Upper lobe of right lung (tissue), 1 donor: ENCODE measurements at regions not wholly inside any gene's neighbourhood (a gene's known extent, or its start where the extent isn't known, plus 50 kb on each side); places are given as distances from the start of the nearest gene placed in this dataset.

Experiments used
- ATAC-seq: fragments of 200-7000 bp; cut with Tn5 transposase; one replicate; pipeline ENCODE4 v1.9.1; 2020; ENCODE audit warnings: mild to moderate bottlenecking, moderate library complexity
- DNase-seq: peaks from one replicate; pipeline ENCODE4 v3.0.0-alpha.2; 2020
- H3K27ac ChIP-seq: fragments of 200-600 bp; one replicate; pipeline ENCODE4 v1.8.0; 2022
- H3K27me3 ChIP-seq: fragments of 200-600 bp; one replicate; pipeline ENCODE4 v1.8.0; 2022; ENCODE audit warnings: mild to moderate bottlenecking
- H3K36me3 ChIP-seq: fragments of 200-600 bp; one replicate; pipeline ENCODE4 v1.8.0; 2022
- H3K4me1 ChIP-seq: fragments of 200-600 bp; one replicate; pipeline ENCODE4 v1.8.0; 2022
- H3K4me3 ChIP-seq: fragments of 200-600 bp; one replicate; pipeline ENCODE4 v1.8.0; 2022; ENCODE audit warnings: mild to moderate bottlenecking
- H3K9me3 ChIP-seq: fragments of 200-600 bp; one replicate; pipeline ENCODE4 v1.8.0; 2022
- intact Hi-C: fragments of 100-400 bp; cut with DNase I; formaldehyde crosslinking; loops from one replicate; pipeline ENCODE4 v1.11.0; 2022
- TF ChIP-seq, protein P1 (sequence below): fragments of 200-600 bp; IDR thresholded peaks from one replicate; pipeline ENCODE4 v1.8.0; 2022; ENCODE audit warnings: antibody characterized with exemption
- donor health status: DM: no; HTN: yes; CAD: no; lungs with severe emphysema.

DNA sequence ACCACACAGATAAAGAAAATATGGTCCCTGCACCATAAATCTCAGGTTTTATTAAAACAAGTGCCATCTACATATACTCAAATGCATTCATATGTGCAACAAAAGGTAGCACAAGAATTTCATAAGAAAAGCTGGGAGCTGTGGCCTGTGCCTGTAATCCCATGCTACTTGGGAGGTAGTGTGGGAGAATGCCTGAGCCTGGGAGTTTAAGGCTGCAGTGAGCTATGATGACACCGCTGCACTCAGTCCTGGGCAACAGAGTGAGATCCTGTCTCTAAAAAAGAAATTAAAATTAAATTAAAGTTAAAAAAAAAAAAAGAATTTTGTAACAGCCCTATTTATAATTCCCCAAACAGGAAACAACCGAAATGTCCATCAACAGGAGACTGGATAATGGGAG, 81.3 kb upstream of the JADE1 start:
- TF ChIP-seq, protein P1, sequence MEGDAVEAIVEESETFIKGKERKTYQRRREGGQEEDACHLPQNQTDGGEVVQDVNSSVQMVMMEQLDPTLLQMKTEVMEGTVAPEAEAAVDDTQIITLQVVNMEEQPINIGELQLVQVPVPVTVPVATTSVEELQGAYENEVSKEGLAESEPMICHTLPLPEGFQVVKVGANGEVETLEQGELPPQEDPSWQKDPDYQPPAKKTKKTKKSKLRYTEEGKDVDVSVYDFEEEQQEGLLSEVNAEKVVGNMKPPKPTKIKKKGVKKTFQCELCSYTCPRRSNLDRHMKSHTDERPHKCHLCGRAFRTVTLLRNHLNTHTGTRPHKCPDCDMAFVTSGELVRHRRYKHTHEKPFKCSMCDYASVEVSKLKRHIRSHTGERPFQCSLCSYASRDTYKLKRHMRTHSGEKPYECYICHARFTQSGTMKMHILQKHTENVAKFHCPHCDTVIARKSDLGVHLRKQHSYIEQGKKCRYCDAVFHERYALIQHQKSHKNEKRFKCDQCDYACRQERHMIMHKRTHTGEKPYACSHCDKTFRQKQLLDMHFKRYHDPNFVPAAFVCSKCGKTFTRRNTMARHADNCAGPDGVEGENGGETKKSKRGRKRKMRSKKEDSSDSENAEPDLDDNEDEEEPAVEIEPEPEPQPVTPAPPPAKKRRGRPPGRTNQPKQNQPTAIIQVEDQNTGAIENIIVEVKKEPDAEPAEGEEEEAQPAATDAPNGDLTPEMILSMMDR, result no peak
- no peaks in the 10 kb centered on the region for H3K4me1 ChIP-seq
- DNase-seq (no peak), ATAC-seq (no peak)
- no peaks in the 10 kb centered on the region for H3K27me3 ChIP-seq
- no peaks in the 10 kb centered on the region for H3K36me3 ChIP-seq
- no peak overlapping the region for H3K27ac ChIP-seq
- intact Hi-C loops, result no loop called here
- no peak overlapping the region for H3K4me3 ChIP-seq
- no peaks in the 10 kb centered on the region for H3K9me3 ChIP-seq

DNA sequence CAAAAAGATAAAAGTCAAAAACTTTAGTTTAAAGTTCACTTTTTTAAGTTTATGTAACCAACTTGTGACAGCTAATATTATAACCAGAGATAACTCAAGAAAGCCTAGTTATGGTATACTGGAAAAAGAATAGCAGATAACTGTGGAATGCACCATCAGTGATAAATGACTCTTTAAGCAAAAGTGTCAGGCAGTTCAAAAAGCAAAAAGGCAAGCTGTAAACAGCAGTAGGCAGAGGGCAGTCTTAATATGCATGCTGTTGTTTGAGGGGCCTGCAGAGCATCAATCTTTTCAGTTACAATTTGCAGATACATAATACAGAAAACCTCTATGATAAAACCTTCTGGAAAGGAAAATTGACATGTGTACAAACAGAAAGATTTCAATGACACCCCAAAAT, 81.8 kb upstream of the JADE1 start:
- DNase-seq (no peak), ATAC-seq (no peak)
- TF ChIP-seq, protein P1, result no peak
- Histone ChIP-seq H3K36me3 (no peaks in the 10 kb centered on the region), H3K27ac (no peak overlapping the region), H3K9me3 (no peaks in the 10 kb centered on the region), H3K27me3 (no peaks in the 10 kb centered on the region), H3K4me3 (no peak overlapping the region), H3K4me1 (no peaks in the 10 kb centered on the region)
- intact Hi-C loops, result no loop called here

DNA sequence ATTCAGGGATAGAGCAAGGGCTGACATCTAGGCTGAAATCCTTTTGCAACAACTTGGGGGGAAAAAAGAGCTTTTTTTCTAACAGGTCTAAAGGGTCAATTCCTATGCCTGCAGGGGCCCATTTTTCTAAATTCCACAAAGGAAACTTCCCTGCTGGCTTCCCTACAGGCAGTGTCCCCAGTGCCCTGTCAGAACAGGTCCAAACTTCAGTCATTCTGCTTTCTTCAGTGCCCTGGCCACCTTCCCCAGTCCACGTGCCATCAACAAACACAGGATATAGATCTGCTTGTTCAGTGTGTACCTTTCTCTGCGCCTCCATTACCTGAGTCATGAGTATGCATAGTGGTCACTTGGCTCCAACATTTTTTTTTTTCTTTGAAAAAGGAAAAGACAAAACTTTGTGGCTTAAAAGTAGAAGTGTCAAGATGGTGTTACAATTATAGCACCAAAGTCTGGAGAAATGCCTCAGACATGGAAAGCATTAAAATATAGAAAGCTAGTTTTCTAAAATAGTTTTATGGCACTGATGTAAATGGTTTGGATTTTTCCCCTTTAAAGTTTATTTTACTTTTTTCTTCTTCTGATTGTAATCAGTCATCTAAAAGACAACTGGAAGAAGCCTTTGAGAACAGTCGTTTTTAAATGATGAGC, 84.0 kb upstream of the JADE1 start:
- intact Hi-C loops, result no loop called here
- no peak overlapping the region for H3K27ac ChIP-seq
- TF ChIP-seq, protein P1, result no peak
- no peaks in the 10 kb centered on the region for H3K27me3 ChIP-seq
- DNase-seq, result no peak
- H3K4me1 ChIP-seq, result no peaks in the 10 kb centered on the region
- ATAC-seq, result no peak
- H3K9me3 ChIP-seq, result no peaks in the 10 kb centered on the region
- no peaks in the 10 kb centered on the region for H3K36me3 ChIP-seq
- no peak overlapping the region for H3K4me3 ChIP-seq

DNA sequence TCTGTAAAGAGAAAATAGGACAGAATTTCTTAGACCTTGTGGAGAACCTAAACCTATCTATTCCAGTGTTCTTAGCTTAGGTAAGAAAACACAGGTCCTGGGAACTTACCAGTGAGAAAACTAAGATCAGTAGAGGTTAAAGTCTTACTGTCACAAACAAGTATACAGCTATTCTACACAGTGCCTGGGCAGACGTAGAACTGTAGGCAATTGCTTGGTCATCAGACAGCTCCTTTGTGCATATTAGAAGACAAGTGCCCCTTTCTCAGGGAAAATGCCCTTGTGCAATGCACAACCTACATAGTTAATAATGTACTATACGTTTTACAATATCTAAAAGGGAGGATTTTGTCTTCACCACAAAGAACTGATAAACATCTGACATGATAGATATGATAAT, 86.6 kb upstream of the JADE1 start:
- ATAC-seq (no peak), DNase-seq (no peak)
- TF ChIP-seq, protein P1, result no peak
- H3K36me3 ChIP-seq, result no peaks in the 10 kb centered on the region
- intact Hi-C loops, result no loop called here
- H3K4me3 ChIP-seq, result no peak overlapping the region
- H3K27ac ChIP-seq, result no peak overlapping the region
- no peaks in the 10 kb centered on the region for H3K9me3 ChIP-seq
- no peaks in the 10 kb centered on the region for H3K27me3 ChIP-seq
- no peaks in the 10 kb centered on the region for H3K4me1 ChIP-seq

DNA sequence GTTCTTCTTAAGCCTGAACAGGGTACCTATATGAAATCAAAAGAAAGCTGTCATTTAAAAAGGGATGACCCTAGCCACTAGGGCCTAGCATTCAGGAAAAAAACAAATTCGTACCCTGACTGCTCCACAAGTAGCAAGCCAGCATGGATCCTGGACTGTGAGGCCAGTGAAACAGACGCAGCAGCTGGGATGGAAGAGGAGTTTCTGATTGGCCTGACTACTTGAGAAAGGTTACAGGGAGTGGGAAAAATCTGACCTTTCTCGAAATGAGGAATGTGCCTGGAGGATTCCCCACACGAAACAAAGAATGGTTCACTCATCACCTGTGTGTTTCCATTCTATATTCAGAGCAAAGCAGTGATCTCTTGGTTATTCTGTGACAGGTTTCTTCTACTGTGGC, 87.6 kb upstream of the JADE1 start:
- H3K4me3 ChIP-seq, result no peak overlapping the region
- H3K9me3 ChIP-seq, result no peaks in the 10 kb centered on the region
- no peaks in the 10 kb centered on the region for H3K36me3 ChIP-seq
- no peaks in the 10 kb centered on the region for H3K27me3 ChIP-seq
- intact Hi-C loops, result no loop called here
- ATAC-seq (no peak), DNase-seq (no peak)
- H3K27ac ChIP-seq, result no peak overlapping the region
- TF ChIP-seq, protein P1, result no peak
- H3K4me1 ChIP-seq, result no peaks in the 10 kb centered on the region

DNA sequence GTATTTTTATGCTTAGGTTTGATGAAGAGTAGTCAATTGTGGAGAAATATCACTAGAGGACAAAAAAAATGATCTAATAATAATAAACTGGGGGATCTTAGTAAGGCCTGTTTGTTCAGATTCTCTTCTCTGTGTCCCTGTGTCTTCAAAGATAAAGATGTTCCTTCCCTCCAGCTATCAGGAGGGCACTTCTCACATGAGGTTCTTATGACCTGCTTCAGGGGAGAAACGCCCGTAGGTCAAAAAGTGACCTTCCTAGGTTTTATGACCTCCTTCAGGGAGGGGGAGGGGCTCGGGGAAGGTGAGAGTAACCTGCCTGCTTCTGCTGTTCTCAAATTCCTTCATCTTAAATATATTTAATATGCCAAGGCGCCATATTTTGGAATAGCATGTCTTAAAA, 89.2 kb upstream of the JADE1 start:
- Histone ChIP-seq H3K27ac (no peak overlapping the region), H3K9me3 (no peaks in the 10 kb centered on the region), H3K4me1 (no peaks in the 10 kb centered on the region), H3K4me3 (no peak overlapping the region), H3K27me3 (no peaks in the 10 kb centered on the region), H3K36me3 (no peaks in the 10 kb centered on the region)
- DNase-seq (no peak), ATAC-seq (no peak)
- intact Hi-C loops, result no loop called here
- TF ChIP-seq, protein P1, result no peak
